DMS153 treated with DMSO at 0.1 percent for 48 hours (cell line): ENCODE measurements at regions not wholly inside any gene's neighbourhood (a gene's known extent, or its start where the extent isn't known, plus 50 kb on each side); places are given as distances from the start of the nearest gene placed in this dataset.

Experiments used
- DNase-seq: peaks from one replicate; lab custom pipeline; 2025; ENCODE audit not compliant: unreplicated experiment; lab: John Stamatoyannopoulos, UW

GRCh38 chr4:185966997-185967775 lies 101.8 kb upstream of the TLR3 start:
- no peak for DNase-seq

DNA sequence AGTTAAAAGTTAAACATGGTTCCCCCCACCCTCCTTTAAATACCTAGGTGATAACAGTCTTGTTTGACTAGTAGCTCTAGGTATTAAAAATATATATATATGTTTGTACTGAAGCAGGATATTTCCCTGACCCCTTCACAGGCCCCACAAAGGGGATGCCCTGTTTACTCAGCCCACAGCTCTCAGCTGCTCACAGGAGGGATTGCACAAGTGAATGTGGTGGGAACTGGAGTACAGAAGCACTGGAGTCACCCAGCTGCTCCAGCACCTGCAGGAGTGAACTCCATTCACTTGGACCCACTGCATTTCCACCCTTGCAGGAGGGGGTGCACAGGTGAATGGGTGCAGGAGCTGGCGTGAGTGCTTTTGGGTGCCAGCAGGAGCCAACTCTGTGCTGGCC lies 99.3 kb upstream of the TLR3 start:
- no peak for DNase-seq

DNA sequence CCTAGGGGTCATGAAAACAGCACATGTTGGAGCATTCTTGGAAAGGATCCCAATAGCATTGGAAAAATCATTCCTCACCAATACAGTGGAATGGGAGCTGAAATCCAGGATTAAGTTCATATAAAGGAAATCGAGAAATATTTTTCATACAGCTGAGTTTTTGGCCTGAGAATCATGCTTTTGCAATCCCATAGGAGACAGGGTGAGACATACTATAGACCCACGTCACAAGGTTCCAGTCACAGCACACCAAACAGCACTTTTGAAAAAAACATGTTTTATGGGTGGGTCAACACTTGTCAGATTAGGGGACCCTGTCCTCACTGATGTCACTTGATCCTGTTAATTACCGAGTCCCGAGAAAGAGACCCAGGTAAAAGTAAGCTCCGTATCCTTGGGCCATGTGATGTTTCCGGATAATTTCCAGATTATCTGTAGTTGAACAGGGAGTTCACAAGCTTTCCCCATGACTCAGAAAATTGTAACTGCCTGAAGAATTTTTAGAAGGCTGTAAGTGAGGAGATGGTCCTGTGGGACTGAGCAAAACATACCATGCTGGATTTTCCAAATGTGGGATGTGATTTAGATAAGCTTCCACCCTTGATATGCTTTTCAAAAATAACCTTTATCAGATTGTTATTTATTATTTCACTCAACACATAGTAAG lies 80.9 kb upstream of the TLR3 start:
- DNase-seq: no peak

DNA sequence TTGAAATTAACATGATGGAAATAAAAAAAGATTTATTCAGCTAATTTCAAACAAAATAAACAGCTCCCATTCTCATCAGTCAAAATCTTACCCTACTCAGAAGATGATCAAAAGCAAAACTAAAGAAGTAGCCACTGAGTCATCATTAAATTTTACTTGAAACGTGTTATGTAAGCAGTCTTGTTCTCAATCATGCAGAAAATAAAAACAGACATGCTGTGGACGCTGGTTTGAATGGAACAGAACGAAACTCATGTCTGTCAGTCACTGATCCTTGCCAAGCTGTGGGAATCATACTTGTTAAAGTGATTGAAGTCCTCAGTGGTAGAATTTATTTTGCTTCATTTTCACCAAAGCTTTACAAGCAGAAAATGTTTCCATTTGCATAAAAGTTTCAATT lies 77.2 kb upstream of the TLR3 start:
- no peak for DNase-seq

DNA sequence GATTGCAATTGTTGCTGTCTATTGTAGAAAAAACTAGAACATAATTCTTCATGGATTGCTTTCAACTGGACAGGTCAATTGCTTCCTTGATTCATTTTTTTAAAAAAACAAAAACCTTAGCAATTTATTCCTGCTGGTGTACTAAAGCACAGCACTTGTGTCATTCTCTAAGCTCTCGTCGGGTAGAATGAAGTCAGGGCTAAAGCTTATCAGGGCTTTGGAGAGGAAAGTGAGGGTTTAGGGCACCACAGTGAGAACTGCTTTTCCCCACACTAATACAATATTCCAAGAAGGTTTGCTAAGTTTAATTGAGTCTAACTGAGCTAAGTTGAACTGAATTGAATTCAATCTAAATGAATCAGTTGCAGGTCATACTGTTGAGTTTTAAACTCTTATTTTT lies 76.4 kb upstream of the TLR3 start:
- DNase-seq: no peak

GRCh38 chr4:185993328-185993973 lies 75.5 kb upstream of the TLR3 start:
- no peak for DNase-seq

DNA sequence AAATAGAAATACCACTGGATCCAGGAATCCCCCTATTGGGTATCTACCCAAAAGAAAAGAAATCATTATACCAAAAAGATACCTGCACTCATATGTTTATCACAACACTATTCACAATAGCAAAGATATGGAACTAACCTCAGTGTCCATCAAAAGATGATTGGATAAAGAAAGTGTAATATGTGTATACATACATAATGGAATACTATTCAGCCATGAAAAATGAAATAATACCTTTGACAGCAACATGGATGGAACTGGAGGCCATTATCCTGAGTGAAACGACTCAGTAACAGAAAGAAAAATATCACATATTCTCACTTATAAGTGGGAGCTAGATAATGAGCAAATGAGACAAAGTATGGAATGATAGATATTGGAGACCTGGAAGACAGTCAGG lies 74.2 kb upstream of the TLR3 start:
- no peak for DNase-seq

DNA sequence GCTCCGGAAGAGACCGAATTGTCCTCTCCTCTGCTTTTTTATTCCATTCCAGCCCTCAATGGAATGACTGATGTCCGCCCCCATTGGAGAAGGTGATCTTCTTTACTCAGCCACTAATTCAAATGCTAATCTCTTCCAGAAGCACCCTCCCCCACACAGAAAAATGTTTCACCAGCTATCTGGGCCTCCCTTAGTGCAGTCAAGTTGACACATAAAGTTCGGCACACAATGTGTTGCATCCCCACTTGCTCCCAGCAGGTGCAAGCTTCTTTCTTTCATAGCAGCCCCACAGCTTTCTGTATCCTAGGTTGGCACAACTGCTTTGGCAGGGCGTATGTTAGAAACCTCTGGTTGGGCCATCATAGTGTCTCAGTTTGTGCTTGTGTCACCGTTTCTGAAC lies 73.3 kb upstream of the TLR3 start:
- DNase-seq: no peak

GRCh38 chr4:185997296-185997695 lies 71.7 kb upstream of the TLR3 start:
- no peak for DNase-seq

DNA sequence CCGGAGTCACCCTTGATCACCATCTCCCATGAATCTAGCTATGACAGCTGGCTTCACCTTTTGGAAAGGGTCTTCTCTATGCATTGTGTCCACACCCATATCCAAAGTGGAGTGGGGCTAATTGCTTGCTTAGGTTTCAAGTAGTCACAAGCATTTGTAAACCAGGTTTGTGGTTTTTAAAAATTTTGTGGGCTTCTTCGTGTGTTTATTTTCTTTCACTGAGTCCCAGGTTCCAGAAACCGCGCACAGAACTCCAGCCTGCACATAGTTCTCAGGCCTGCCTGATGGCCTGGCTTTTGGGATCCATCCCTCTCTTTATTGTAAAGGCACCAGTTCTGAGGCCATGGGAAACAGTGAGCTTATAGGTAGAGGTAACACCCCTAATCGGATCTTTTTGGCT lies 70.2 kb upstream of the TLR3 start:
- no peak for DNase-seq

DNA sequence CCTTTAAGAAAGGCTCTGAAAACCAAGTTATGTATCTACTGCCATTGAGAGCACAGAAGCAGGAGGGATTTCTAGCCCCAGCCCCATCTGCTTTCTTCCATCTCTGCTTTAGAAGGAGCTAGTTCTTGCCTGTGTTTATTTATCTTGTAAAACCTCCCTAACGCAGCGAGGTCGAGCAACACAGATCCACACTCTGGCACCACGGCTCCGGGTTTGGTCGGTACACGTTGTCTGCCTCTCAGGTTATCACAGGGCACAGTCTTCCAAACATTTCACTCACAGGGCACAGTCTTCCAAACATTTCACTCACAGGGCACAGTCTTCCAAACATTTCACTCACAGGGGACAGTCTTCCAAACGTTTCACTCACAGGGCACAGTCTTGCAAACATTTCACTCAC lies 69.7 kb upstream of the TLR3 start:
- DNase-seq: no peak

DNA sequence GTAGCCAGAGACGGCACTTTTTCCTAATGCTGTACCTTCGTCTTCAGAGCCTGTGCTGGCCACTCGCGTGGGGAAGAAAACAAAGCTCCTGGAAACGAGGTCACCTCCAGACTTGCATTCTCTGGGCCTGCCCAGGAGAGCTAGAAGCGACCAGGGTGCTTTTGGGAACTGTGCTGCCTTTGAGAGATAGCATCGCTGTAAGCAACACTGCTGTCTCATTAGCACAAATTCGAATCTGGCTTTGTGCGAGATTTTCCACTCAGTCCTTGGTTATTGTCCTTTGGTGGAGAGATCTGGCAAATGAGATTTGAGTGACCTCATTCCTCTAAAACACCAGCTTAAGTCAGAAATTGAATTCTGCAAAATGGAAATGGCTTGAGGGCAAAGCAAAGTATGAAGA lies 66.1 kb upstream of the TLR3 start:
- DNase-seq: no peak

- DNase-seq: no peak
Measured at GRCh38 chr4:186003746-186004145, 65.2 kb upstream of the TLR3 start.

DNA sequence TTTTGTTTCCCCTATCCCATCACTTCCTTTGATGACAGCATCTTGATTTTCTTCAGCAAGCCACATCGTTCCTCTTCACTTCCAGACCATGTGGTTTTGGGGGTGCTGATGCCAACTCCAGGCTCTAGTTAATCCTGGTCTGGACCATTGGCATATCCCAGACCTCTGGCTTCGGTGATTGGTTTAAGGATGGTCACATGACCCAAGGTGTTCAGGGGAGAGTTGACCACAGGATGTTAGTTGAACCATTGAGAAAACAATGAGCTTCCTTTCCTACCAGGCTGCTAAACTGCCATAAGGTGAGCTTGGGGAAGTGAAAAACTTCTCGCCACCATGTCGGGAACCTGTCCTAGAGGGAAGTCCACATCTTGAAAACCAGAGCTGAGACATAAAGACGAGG lies 60.9 kb upstream of the TLR3 start:
- no peak for DNase-seq

DNA sequence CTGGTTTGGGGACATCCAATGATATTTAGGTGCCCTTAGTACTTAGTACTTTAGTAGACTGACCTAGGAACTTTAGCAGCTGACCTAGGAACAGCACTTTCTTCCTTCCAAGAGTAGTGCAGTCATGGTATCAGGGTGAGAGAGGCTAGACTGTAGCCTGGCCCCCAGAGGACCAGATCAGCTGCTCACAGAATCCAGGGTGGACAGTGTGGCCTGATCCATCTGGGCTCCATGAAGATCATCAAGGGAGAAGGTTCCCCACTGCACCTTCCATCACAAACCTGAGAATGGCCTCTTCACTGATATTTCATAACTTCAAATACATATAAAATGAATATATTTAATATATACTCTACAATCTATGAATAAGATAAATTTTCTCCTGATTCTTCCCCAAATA lies 59.0 kb upstream of the TLR3 start:
- DNase-seq: no peak

DNA sequence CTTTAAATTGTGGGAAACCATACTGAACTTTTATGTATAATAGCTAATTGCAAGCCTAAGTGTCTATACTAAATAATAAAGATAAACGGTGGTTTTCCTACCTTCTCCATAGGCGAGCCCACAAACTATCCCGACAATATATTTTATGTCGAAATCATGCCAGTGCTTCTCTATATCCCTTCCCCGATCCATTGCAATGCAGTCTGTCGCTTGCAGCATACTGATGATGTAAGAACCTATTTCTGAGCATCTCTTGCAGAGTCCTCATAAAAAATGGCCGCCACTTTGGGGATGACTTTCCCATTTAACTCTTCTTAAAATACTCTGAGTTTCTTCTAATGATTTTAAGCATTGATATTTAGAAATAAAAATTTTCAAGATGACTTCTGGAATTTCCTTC lies 58.1 kb upstream of the TLR3 start:
- no peak for DNase-seq

DNA sequence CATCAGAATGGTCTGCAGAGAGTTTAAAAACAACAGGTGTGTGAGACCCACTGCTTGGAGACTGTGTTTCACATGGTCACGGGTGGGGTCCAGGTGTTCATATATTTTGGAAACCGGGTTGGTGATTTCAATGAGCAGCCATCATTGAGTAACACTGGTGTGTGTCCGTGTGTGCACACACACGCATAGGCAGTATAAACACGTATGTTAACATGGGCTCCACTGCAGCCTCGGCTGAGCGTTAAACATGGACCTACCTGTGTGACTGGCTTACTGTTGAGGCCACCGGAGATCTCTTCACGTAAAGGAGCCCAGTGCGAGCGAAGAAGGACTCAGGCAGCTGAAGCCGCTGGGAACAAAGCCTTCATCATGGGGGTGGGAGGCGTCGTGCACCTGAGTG lies 56.9 kb upstream of the TLR3 start:
- no peak for DNase-seq

- no peak for DNase-seq
Measured at GRCh38 chr4:186013419-186014186, 55.4 kb upstream of the TLR3 start.

DNA sequence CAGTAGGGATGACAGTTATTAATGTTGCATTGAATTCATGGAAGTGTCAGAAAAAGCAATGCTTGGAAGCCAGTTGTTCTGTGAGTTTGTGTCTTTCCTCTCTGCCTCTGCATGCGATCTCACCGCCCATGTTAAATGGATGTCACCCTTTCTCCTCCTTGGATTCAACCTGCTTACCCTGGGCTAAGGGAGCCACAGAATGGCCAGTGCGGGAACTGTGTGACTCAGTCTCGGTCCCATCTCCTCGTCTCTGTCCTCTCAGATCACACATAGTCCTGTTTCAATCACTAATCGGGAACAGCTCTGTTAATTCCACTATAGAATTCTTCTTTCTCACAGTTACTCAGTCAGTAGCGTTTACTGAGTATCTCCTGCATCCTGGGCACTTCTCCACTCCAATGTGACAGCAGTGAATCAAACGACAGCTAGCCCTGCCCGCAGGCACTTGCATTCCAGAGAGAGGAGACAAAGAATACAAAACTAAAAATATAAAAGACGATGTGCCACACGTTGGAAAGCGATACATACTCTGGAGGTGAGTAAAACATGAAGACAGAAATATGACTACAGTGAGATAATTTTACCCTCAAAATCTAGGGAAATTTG lies 53.6 kb upstream of the TLR3 start:
- DNase-seq: no peak

- DNase-seq: no peak
Measured at GRCh38 chr4:186016796-186017195, 52.2 kb upstream of the TLR3 start.

DNA sequence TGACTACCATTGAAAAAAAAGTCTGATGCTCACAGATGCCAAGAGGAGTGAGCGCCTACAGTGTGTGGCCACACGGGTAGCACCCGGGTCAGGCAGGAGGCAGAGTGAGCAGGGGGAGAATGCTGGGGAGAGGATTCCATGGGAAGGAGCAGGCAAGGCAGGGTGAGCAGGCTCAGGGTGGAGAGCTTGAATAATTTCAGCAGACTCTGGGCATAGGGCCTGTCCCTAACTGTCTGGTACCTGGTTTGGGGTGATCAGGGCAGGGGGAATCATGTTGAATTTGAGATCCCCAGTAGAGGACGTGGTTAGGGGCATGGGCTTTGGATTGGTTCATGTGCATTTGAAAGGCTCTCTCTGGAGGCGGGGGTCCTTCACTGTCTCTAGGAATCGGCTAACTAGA lies 51.2 kb upstream of the TLR3 start:
- no peak for DNase-seq
